BJ (cell line): ENCODE measurements at regions not wholly inside any gene's neighbourhood (a gene's known extent, or its start where the extent isn't known, plus 50 kb on each side); places are given as distances from the start of the nearest gene placed in this dataset.
"Not testable (repeated sequence)": the region's sequence is repeated elsewhere in the genome, so short reads cannot be mapped to it uniquely, and the experiment has no call there.

Experiments
- CTCF ChIA-PET: fragments of 350-600 bp; formaldehyde crosslinking; extraction: SDS; loops from one replicate; lab custom pipeline; 2021; ENCODE audit warnings: antibody characterized with exemption, inconsistent platforms; lab: Yijun Ruan, JAX
- POLR2A ChIA-PET: fragments of 300-600 bp; sonication (Branson Sonifier 250); formaldehyde crosslinking; extraction: SDS; loops from one replicate; lab custom pipeline; 2021; ENCODE audit warnings: antibody characterized with exemption; lab: Charles Lee
- DNase-seq: peaks from one replicate; pipeline ENCODE4 v3.0.0-alpha.2; 2011; ENCODE audit warnings: low read depth
- H3K27me3 ChIP-seq: 2 replicates; pipeline ENCODE4 v1.6.0; 2011; ENCODE audit warnings: low read length; ENCODE audit not compliant: control insufficient read depth, insufficient read depth
- H3K36me3 ChIP-seq: 2 replicates; pipeline ENCODE4 v1.5.1; 2011; ENCODE audit warnings: low read length; ENCODE audit not compliant: control insufficient read depth, insufficient read depth
- H3K4me3 ChIP-seq: 2 replicates; pipeline ENCODE4 v1.5.1; 2011; ENCODE audit warnings: low read depth, mild to moderate bottlenecking, control low read depth, low read length
- TF ChIP-seq, protein P1 (sequence below): IDR thresholded peaks from 2 replicates; pipeline ENCODE4 v1.5.1; 2011; ENCODE audit warnings: low read depth, mild to moderate bottlenecking, control low read depth, inconsistent platforms, low read length, moderate library complexity; ENCODE audit not compliant: insufficient read depth

DNA sequence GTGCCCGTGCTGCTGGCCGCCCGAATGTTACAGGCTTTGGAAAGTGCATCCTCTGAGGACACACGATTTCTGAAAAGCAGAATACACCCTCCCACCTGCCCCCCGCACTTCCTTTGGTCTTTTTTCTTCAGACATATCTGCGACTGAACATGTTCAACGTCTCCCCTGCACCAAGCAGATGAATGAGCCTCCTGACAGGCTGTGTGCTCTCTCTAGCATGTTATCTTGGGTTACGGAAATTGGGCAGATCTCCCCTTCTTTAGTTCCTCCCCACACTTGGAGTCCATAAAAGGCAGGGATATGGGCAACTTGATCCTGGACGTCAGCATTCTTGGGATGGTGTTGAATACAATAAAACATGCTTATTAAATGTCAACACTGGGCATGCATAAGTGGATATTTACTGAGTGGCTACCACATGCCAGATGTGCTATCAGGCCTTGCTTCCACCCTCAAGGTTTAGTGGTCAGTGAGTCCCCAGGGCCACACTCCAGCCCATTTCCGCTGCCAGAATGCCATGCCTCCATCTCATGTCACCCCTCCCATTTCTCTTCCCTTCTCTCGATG is 130.4 kb downstream of the TRIM43 start:
- CTCF ChIA-PET: interaction anchor here (1.5 kb wide), 1 partner anchor 491 kb away, joined by 5 read pairs; no protein-coding TSS in a partner anchor
- Histone ChIP-seq H3K36me3 (no peaks in the 10 kb centered on the region), H3K27me3 (no peaks in the 10 kb centered on the region), H3K4me3 (no peak overlapping the region)
- TF ChIP-seq, protein P1, sequence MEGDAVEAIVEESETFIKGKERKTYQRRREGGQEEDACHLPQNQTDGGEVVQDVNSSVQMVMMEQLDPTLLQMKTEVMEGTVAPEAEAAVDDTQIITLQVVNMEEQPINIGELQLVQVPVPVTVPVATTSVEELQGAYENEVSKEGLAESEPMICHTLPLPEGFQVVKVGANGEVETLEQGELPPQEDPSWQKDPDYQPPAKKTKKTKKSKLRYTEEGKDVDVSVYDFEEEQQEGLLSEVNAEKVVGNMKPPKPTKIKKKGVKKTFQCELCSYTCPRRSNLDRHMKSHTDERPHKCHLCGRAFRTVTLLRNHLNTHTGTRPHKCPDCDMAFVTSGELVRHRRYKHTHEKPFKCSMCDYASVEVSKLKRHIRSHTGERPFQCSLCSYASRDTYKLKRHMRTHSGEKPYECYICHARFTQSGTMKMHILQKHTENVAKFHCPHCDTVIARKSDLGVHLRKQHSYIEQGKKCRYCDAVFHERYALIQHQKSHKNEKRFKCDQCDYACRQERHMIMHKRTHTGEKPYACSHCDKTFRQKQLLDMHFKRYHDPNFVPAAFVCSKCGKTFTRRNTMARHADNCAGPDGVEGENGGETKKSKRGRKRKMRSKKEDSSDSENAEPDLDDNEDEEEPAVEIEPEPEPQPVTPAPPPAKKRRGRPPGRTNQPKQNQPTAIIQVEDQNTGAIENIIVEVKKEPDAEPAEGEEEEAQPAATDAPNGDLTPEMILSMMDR: no peak
- POLR2A ChIA-PET: no interaction called here
- no peak for DNase-seq

DNA sequence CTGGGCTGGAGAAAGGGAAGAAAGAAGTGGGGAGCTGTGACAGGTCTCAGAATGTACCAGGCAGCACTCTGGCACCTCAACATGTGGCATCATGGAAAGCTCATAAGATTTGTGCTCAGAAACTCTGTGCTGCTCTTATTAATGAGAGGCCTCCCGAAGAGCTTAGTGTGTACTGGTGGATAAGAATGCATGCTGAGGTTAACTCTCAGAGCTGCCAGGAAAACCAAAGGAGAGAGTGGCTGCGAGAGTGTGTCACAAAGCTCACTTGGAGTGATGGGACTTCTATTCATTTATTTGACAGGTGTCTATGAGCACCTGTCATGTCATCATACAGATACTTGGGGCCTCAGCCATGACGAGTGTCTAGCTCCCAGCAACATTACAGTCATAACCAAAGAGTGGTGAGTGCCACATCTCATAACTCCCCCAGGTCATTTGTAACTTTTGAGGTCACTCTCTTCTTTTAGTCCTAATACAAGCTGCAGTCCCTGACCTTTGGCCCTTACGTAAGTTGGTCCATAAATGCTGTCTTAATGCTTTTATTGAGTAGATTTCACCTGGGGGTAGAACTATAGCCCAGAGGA is 131.9 kb downstream of the TRIM43 start:
- DNase-seq, POLR2A ChIA-PET, H3K36me3 ChIP-seq, H3K27me3 ChIP-seq, H3K4me3 ChIP-seq: not testable (repeated sequence)
- CTCF ChIA-PET: interaction anchor here (0.8 to 1.5 kb wide), 5 partner anchors 57 to 492 kb away, joined by 3 to 5 read pairs (median 4); no protein-coding TSS in a partner anchor

DNA sequence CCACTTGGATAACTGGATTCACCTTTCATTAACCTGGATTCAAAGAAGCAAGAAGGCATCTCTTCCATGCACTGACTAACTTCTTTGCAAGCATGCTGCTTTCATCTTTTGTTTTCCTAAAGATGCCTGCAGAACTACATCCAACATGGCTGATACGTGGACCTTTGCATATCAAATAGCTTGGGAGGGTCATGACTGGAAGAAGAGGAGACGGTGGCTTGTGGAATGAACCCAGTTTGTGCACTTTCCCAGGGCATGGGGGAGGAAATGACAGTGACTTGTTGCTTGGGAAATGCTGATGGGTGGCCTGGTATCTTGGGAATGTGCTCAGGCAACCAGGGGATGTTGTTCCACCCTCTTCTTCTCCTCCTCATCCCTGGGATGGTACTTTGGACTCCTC is 133.4 kb downstream of the TRIM43 start:
- H3K36me3 ChIP-seq, H3K27me3 ChIP-seq, H3K4me3 ChIP-seq, DNase-seq, CTCF ChIA-PET, POLR2A ChIA-PET: not testable (repeated sequence)

DNA sequence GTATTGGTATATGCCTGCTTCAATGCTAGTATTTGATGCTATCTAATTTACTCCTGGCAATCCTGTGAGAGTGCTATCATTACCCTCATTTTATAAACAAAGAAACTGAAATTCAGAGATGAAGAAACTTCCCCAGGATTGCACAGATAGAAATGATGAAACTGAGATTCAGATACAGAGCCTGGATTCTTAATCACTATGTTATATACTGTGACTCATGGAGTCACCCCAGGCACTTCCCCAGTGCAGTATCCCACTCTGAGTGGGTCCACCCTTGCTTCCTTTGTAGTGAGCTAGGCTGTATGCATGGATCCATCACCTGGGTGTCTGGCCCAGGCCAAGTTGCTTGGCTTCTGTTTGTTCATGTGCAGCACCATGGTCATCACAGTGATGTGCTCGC is 133.9 kb downstream of the TRIM43 start:
- H3K27me3 ChIP-seq, H3K36me3 ChIP-seq, DNase-seq, H3K4me3 ChIP-seq, POLR2A ChIA-PET: not testable (repeated sequence)
- CTCF ChIA-PET: interaction anchor here (0.7 to 1.3 kb wide), 2 partner anchors 311 to 494 kb away, joined by 3 to 6 read pairs; no protein-coding TSS in a partner anchor

DNA sequence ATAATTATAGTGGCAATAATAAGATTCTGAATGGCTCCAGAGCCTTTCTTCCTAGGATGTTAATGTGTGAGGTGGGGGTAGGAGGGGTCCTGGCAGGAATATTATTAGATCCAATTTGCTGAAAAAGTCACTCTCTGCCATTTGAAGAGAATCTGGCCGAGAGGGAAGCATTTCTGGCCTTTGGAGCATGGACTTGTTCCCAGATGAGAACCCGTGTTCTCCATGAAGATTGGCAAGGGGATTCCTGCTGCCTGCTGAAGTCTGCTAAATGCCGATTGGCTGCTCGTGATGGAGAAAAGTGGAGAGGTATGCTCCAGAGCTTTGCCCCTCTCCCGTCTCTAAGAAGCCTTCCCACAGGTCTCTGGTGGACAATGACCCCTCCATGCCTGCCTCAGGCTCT is 135.6 kb downstream of the TRIM43 start:
- POLR2A ChIA-PET, DNase-seq, H3K27me3 ChIP-seq, H3K36me3 ChIP-seq, H3K4me3 ChIP-seq: not testable (repeated sequence)
- CTCF ChIA-PET: interaction anchor here (1.1 to 4.4 kb wide), 3 partner anchors 61 to 339 kb away, joined by 3 to 41 read pairs (median 11); no protein-coding TSS in a partner anchor

DNA sequence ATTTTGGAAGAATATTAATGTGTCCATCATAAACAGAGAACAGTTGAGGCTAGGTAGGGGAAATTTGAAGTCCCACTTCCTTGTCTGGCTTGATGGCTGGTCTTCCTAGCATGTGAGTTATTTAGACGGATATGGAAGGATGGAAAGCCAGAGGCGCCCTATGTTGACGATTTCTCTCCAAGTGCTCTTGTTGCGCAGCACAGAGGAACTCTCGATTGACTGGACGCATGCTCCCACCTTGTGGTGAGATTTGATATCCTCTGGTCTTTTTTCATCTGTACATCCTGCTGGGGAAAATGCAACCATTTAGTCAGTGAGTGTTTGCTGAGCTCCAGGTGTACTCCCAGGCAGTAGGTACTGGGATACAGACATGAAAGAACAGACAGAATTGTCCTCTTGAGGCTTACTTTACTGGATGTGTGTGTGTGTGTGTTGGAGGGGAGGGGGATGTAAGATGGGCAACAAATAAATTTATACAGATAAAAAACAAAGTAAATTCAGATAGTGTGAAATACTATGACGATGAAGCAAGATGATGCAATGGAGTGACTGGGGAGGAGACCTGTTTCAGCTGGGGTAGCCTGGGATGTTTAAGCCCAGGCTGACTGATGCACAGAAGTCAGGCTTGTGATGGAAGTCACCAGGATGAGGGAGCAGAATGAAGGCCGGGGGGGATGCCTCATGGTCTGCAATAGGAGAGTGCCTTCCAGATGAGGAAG is 137.2 kb downstream of the TRIM43 start:
- peak; percentile 55 for DNase-seq
- TF ChIP-seq, protein P1: peak; percentile 59
- CTCF ChIA-PET: interaction anchor here (0.6 to 4.4 kb wide), 11 partner anchors 8 to 532 kb away, joined by 3 to 41 read pairs (median 4); partner anchors contain the start of gene FAHD2A
- no peak overlapping the region for H3K4me3 ChIP-seq
- POLR2A ChIA-PET: no interaction called here
- H3K36me3 ChIP-seq: no peaks in the 10 kb centered on the region
- H3K27me3 ChIP-seq: no peaks in the 10 kb centered on the region; the same call in 1 of the 2 replicates

DNA sequence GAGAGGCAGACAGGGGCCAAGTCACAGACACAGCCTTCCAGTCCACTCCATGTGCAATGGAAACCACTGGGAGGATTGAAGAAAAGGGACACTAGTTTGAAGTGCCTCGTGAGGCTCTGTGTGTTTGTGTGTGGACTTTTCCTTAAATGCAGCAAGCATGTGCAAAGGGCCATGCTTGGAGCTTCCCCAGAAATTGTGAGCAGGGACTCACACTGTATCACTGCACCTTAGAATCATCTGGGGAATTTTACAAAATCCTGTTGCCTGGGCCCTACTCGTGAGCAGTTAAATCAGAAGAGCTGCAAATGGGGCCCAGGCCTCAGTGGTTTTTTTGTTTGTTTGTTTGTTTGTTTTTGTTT is 137.8 kb downstream of the TRIM43 start:
- POLR2A ChIA-PET: no interaction called here
- Histone ChIP-seq H3K36me3 (no peaks in the 10 kb centered on the region), H3K27me3 (no peaks in the 10 kb centered on the region; the same call in 1 of the 2 replicates), H3K4me3 (no peak overlapping the region)
- CTCF ChIA-PET: interaction anchor here (0.6 to 4.4 kb wide), 10 partner anchors 24 to 532 kb away, joined by 3 to 41 read pairs (median 4); partner anchors contain the start of gene FAHD2A
- TF ChIP-seq, protein P1: no peak
- no peak for DNase-seq
